NT2/D1 (cell line): ENCODE measurements at regions not wholly inside any gene's neighbourhood (a gene's known extent, or its start where the extent isn't known, plus 50 kb on each side); places are given as distances from the start of the nearest gene placed in this dataset.

Source experiments
- DNase-seq: peaks from one replicate; pipeline ENCODE4 v3.0.0-alpha.2; 2011; ENCODE audit warnings: low read depth, low spot score
- H3K27me3 ChIP-seq: 2 replicates; pipeline ENCODE4 v1.6.0; 2011; ENCODE audit warnings: mild to moderate bottlenecking; ENCODE audit not compliant: insufficient read length, insufficient read depth
- H3K36me3 ChIP-seq: 2 replicates; pipeline ENCODE4 v1.6.1; 2011; ENCODE audit warnings: mild to moderate bottlenecking, low read length, mixed read lengths; ENCODE audit not compliant: insufficient read depth, insufficient read length
- H3K4me1 ChIP-seq: 2 replicates; pipeline ENCODE4 v1.5.1; 2011; ENCODE audit not compliant: insufficient read depth, insufficient read length
- H3K4me3 ChIP-seq: 2 replicates; pipeline ENCODE4 v1.5.1; 2011; ENCODE audit warnings: low read depth; ENCODE audit not compliant: insufficient read length
- H3K9ac ChIP-seq: 2 replicates; pipeline ENCODE4 v1.6.0; 2011; ENCODE audit warnings: low read depth; ENCODE audit not compliant: insufficient read length
- H3K9me3 ChIP-seq: 2 replicates; pipeline ENCODE4 v1.5.1; 2011; ENCODE audit warnings: mild to moderate bottlenecking, low read length; ENCODE audit not compliant: insufficient read depth
- SUZ12 ChIP-seq: IDR thresholded peaks from 2 replicates; pipeline ENCODE4 v1.6.1; 2011; ENCODE audit not compliant: insufficient read length, insufficient read depth; ENCODE audit errors: extremely low read depth
- YY1 ChIP-seq: IDR thresholded peaks from 2 replicates; pipeline ENCODE4 v1.6.1; 2011; ENCODE audit not compliant: insufficient read length, insufficient read depth
- ZNF274 ChIP-seq: IDR thresholded peaks from 2 replicates; pipeline ENCODE4 v1.6.1; 2011; ENCODE audit warnings: mild to moderate bottlenecking, low read depth, low read length

- no peak overlapping the region for H3K4me3 ChIP-seq
- DNase-seq = no peak
Measured at GRCh38 chr2:129780316-129781270, 198.9 kb upstream of the RAB6C start.

GRCh38 chr2:129781749-129782632 lies 197.5 kb upstream of the RAB6C start:
- no peaks in the 10 kb centered on the region for H3K9me3 ChIP-seq
- no peak overlapping the region for H3K9ac ChIP-seq
- no peak overlapping the region for H3K4me3 ChIP-seq
- peaks cover 15% of the 10 kb centered on the region for H3K4me1 ChIP-seq
- TF ChIP-seq SUZ12 (no peak), YY1 (no peak)
- H3K27me3 ChIP-seq = no peaks in the 10 kb centered on the region
- H3K36me3 ChIP-seq = no peaks in the 10 kb centered on the region
- DNase-seq = no peak

More at GRCh38 chr2:129780316-129781270, 198.9 kb upstream of the RAB6C start:
- Histone ChIP-seq H3K4me1 (peaks cover 10% of the 10 kb centered on the region), H3K27me3 (no peaks in the 10 kb centered on the region), H3K9ac (no peak overlapping the region), H3K36me3 (no peaks in the 10 kb centered on the region), H3K9me3 (no peaks in the 10 kb centered on the region)
- TF ChIP-seq YY1 (no peak), SUZ12 (no peak), ZNF274 (no peak)

- peaks cover 15% of the 10 kb centered on the region for H3K4me1 ChIP-seq
- H3K9ac ChIP-seq = no peak overlapping the region
- DNase-seq = no peak
- TF ChIP-seq SUZ12 (no peak), YY1 (no peak), ZNF274 (no peak)
- no peaks in the 10 kb centered on the region for H3K9me3 ChIP-seq
- no peaks in the 10 kb centered on the region for H3K36me3 ChIP-seq
- no peak overlapping the region for H3K4me3 ChIP-seq
- no peaks in the 10 kb centered on the region for H3K27me3 ChIP-seq
Measured at GRCh38 chr2:129782633-129782990, 196.9 kb upstream of the RAB6C start.

- Histone ChIP-seq H3K4me3 (no peak overlapping the region), H3K4me1 (peaks cover 9% of the 10 kb centered on the region), H3K9me3 (no peaks in the 10 kb centered on the region), H3K9ac (no peak overlapping the region), H3K27me3 (no peaks in the 10 kb centered on the region), H3K36me3 (no peaks in the 10 kb centered on the region)
- no peak for TF ChIP-seq YY1
- no peak for TF ChIP-seq SUZ12
- no peak for TF ChIP-seq ZNF274
- no peak for DNase-seq
Measured at GRCh38 chr2:129784486-129784885, 195.0 kb upstream of the RAB6C start.

GRCh38 chr2:129791712-129792111 lies 187.8 kb upstream of the RAB6C start:
- H3K4me1 ChIP-seq = peaks cover 5% of the 10 kb centered on the region
- TF ChIP-seq ZNF274 (no peak), SUZ12 (no peak), YY1 (no peak)
- H3K4me3 ChIP-seq = no peak overlapping the region
- H3K36me3 ChIP-seq = no peaks in the 10 kb centered on the region
- no peaks in the 10 kb centered on the region for H3K27me3 ChIP-seq
- no peak overlapping the region for H3K9ac ChIP-seq
- no peaks in the 10 kb centered on the region for H3K9me3 ChIP-seq
- no peak for DNase-seq

GRCh38 chr2:129793431-129793902 lies 186.0 kb upstream of the RAB6C start:
- no peak overlapping the region for H3K9ac ChIP-seq
- DNase-seq = no peak

More at GRCh38 chr2:129793431-129793902, 186.0 kb upstream of the RAB6C start:
- H3K36me3 ChIP-seq = no peaks in the 10 kb centered on the region
- H3K9me3 ChIP-seq = no peaks in the 10 kb centered on the region
- no peak overlapping the region for H3K4me3 ChIP-seq
- TF ChIP-seq ZNF274 (no peak), YY1 (no peak), SUZ12 (no peak)
- H3K27me3 ChIP-seq = no peaks in the 10 kb centered on the region
- H3K4me1 ChIP-seq = peaks cover 14% of the 10 kb centered on the region
